GM19239 (cell line): ENCODE measurements at regions not wholly inside any gene's neighbourhood (a gene's known extent, or its start where the extent isn't known, plus 50 kb on each side); places are given as distances from the start of the nearest gene placed in this dataset.

Experiments
- DNase-seq: peaks from one replicate; pipeline ENCODE4 v3.0.0; 2011; ENCODE audit warnings: low spot score; ENCODE audit not compliant: insufficient read length
- FAIRE-seq: peaks from 2 replicates; lab custom pipeline; 2011; peaks lifted over from hg19 to GRCh38; lab: Jason Lieb, UNC

DNA sequence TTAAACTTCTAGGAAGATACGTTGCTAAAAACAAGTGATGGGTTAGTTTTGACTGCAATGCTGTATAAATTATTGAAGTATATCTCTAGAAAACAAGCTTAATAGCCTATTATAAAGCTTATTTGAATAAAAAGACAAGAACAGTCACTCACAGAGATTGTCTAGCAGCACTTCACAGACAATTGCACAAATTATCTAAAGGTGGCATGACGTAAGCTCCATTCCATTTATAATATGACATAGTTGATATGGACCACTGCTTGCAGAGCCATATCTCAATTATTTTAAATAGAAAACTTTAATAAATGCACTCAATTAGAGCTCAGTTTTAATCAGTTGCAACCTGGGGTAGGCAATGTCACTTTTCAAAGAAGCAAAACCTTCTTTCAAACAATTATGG is 319.9 kb upstream of the GBE1 start:
- DNase-seq = no peak

DNA sequence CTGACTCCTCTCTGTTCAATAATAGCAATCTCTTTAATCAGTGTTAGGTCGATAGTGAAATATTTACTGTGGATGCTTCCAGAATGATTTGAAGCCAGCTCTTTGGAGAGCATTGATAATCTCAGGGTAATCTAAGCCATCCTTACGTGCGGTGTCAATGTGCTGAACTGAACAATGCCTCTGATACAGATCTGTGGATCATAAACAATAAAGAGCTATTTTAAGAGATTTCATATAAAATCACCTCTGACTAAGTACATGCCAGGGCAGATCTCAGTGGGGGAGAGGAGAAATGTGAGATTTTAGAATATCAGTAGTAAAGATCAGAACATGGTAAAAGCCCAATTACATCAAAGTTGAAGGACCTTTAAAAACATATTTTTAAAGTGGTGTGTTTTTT is 319.3 kb upstream of the GBE1 start:
- FAIRE-seq (no peak), DNase-seq (no peak)

More for the DNA sequence above, 319.9 kb upstream of the GBE1 start:
- FAIRE-seq = no peak

DNA sequence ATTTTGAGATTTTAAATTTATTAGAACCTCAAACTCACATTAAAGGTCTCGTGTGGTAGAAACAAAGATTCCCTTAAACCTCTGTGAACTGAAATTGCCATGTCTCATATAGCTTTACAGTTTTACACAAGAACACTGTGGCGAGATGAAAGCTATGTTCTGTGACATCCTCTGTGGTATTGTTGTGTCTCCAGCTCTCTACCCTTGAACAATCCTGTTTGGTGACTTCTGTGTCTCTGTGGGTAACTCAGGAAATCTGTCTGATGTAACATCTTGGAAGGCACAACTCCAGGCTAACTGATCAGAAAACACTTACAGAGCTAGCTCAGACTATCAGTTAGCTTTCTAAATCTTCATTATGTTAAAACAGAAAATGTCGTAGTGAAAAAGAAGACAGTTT is 318.8 kb upstream of the GBE1 start:
- no peak for DNase-seq
- no peak for FAIRE-seq

DNA sequence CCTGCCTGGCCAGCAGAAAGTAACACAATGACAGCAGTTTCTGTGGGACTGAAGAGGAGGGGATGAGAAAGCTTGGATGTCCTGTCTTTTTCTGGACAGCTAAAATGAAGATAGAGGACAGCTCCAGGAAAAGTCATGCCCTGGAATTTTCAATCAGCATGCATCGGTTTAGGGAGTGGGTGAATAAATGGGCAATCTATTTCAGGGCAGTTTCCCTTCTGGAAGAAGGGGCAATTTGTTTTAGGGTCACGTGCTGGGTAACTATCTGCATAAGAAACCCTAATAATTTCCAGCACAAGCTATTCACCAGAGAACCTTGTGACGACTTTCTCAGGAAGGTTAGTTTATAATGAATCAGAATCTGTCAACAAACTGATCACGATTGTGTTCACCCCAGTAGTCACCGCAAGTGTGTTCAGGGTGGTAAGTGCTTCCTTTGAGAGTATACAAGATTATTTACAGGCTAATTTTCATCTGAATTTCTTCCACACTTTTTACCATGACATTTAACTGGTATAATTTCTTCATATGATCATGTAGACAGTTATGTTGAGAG is 318.0 kb upstream of the GBE1 start:
- DNase-seq (no peak), FAIRE-seq (no peak)

DNA sequence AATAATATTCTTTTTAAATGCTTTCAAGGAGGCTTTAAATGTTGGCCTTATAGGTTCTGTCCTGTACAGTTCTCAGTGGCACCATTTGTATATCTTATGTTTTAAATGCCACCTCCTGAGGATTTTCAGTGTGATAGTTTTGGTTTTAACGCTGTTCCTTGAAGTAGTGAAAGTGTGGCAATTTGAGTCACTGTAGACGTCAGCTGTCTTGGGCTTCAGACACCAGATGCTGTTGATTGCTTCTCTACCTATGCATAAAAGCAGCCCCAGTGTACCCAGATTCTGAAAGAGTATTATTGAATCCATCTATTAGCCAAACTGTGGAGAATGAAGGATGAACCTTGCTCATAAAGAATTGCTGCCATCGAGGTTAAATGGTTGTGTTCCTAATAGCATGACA is 316.8 kb upstream of the GBE1 start:
- no peak for DNase-seq
- FAIRE-seq = no peak

DNA sequence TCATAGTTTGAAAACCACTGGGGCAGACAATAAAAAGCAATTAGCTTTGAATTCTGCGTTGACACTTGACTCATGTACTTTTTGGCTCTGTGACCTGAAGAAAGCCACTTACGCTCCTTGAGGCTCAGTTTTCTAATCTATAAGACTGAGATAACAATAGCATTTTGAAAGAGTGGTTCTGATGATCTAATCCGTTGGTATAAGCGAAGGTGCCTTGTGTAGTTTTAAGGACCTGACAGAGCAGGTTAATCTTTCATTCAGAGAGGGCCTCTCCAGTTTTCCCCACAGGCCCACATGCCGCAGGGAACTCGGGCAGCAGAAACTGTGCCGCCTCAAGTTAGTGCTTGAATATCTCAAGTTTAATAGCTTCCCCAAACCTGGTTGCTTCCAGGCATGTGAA is 306.0 kb upstream of the GBE1 start:
- DNase-seq = no peak

DNA sequence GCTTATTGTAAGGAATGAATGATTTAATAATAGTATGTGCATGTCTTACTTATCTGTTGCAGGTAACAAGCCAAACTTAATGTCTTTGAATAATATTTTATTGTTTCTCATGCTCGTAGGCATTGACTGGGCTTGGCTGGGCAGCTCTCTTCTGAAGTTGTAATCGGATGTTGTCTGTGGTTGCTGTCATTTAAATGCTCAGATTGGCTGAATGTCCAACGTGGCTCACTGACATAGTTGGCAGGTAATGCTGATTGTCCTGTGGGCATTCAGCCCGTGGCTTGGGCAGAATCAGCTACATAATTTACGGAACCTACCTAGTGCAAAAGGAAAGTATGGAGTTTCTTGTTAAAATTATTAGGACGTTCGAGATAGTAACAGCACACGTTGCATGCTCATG is 297.4 kb upstream of the GBE1 start:
- FAIRE-seq (no peak), DNase-seq (no peak)

More for the DNA sequence above, 306.0 kb upstream of the GBE1 start:
- FAIRE-seq = no peak

DNA sequence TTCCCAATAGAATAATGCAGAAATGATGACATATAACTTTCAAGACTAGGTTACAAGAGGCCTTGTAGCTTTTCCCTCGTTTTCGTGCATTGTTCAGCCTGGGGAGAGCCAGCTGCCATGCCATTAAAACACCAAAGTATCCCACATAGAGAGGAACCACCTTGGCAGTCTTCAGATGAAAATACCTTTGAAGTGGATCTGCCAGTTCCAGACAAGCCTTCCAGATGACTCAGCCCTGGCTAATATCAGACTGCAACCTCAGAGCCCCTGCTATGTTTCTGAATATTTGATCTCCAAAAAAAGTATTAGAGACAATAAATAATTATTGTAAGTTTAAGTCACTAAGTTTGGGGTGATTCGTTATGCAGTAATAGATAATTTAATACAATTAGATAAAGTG is 294.3 kb upstream of the GBE1 start:
- no peak for DNase-seq
- no peak for FAIRE-seq

DNA sequence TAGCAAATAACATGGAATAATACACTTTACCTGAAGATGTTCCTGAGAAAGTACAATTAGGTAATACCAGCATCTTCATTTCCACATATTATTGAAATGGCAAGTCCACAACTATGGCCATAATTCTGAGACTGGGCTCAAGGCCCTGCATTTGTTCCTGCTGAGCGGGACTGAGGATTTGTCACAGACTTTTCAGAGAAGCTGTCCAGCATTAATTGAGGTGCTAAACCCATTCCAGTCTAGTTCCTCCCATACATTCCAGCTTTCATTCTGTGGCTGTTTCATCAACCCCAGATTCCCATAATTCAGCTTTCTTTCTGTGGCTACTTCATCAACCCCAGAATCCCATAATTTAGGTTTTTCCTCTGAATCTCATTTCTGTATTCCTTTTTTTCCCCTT is 293.4 kb upstream of the GBE1 start:
- FAIRE-seq (no peak), DNase-seq (no peak)

DNA sequence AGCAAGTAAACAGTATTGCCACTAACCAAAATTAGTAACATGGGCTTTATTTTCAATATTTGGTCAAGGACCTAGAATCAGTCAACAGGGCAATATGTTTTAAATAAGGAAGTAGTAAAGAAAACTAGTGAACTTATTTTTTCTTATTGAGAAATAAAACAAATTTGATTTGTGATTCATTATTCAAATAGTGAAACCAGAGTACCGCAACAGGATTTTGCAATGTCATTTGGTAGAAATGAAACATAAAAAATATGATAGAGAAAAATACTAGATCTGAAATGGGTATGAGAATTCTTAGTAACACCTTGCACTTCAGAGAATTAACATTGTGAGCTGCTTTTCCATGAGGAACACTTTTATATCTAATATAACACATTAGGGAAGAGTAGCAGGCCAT is 291.8 kb upstream of the GBE1 start:
- no peak for FAIRE-seq
- DNase-seq = no peak

DNA sequence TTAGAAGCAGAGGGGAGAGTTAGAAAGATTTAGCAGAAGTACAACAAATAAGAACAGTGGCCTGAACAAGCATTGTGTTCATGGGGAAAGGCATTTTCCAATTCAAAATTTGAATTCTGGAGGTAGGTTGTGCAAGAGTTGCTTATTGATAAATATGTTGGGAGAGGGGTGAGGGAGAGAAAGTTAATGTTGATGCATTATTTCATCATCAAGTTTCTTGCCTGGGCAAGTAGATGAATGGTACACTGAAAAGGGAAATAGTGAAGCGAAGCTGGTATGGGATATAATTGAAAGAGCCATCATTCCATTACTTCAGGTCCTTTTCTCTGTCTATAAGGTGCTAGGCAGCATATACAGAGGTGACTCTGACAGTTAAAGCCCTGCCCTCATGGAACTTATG is 288.9 kb upstream of the GBE1 start:
- DNase-seq = no peak
- no peak for FAIRE-seq

DNA sequence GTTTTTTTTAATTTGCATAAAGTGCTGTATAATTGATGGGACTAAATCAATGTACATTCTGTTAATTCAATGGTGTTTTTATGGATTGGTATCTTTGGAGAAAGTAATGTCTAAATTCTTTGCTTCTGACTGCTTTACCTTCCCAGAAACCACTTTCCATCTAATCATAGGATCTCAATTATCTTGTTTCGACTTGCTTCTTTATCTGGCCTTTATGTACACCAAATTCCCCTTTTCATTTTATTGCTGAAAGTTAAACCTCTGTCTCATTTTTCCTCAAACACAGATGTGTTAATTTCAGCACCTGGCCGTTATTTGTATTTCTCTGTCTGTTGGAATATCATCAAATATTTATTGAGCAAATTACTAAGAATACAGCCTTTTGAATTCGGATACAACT is 287.3 kb upstream of the GBE1 start:
- no peak for DNase-seq

DNA sequence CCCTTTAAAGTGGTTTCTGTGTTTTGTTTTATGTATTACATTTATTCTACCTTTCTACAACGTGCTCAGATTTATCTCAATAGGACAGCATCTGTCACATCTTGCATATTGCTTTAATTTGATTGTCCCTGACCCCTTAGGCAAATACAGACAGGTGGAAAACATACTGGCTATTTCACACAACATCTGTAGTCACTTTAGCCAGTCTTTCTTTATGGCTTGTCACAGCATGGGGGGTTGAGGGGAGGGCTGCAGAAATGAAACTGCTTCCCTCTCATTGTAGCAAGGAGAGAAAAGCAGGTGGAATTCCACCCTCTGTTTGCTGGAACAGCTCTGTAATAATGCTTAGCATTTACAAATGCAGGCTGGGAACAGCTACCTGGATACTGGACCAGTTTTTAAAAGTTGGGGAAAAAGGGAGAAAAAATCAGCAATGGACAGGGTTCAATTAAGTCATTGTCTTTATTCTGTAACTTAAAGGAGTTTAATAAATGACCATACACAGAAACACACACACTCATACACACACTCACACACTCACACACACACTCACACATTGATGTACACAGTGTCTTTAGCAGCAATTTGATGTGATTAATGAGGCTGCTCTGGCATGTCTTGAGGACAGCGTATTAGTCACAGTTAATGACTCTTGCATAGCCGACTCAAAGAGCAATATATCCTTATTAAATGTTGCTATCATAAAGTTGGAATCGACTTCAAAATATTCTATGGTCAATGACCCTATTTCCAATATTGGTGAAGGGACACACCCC is 283.7 kb upstream of the GBE1 start:
- DNase-seq = no peak
- FAIRE-seq = no peak

More for the DNA sequence above, 287.3 kb upstream of the GBE1 start:
- no peak for FAIRE-seq

DNA sequence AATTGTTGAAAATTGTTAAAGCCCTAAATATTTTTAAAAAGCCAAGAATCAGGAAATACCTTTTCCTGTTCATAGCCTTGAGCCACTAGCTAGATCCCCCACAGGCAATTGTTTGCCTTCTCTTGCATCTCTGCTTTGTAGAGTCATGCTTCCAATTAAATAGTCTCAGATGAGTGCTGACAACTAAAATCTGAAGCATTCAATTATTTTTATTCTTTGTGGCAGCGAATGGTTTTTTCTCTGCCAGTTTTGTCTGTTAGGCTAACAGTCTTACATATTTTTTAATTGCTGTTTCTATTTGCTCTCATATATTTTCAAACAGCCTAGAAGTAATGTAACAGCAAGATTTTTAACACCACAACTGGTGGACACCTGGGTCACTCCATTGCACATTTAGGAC is 277.1 kb upstream of the GBE1 start:
- DNase-seq = no peak
- FAIRE-seq = no peak

DNA sequence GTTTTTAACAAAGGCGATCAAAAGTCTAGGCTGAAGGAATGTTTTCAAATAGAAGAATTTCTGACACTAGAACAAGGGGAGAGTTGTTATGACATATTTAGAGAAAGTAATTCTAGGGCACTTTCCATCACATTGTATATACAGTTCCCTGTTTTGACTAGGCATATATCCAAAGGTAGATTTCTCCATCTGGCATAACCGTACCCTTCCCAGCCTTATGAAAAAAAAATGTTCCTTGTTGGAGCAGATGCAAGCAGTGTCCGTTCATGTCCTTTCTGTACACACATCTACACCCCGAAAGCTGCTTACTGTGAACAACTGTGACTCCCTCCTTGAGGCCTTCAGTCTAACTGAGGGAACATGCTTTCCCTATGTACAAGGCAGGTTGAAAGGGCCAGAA is 271.7 kb upstream of the GBE1 start:
- FAIRE-seq = no peak
- DNase-seq = no peak

DNA sequence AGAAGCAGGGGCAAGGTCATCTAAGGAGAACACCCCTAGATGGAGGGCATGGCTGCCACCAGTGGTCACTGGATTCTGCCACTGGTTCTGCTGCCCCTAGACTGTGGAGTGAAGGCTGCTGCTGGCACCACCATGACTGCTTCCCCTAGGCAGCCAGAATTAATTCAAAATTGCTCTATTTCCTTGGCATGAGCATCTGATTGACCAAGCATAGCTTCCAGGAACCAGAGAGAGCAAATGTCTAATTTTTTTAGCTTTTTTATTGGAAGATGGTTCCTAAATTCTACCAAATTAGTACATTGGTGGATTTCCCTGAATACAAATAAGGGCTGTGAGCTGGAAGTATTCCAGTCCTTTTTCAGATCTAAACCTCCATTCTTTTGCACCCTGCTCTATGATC is 270.2 kb upstream of the GBE1 start:
- FAIRE-seq = no peak

DNA sequence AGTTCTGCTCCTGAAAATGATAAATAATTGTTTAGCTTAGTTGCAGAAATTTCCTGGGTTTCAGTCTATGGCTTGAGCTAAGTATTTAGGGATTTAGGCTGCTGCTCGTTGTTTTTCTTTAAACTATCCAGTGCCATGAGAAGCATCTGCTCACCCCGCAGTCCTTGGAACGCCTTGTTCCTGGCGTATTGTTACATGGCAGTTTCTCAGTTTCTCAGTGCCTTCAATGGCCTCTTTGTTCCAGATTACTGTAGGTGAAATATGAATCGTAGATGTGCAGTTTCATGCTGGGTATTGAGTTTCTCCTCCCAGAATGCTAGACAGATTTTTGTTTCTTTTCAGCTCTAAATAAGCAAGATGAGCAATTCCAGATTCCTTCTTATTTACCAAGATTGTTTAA is 269.5 kb upstream of the GBE1 start:
- no peak for FAIRE-seq
- DNase-seq = no peak

More for the DNA sequence above, 270.2 kb upstream of the GBE1 start:
- no peak for DNase-seq

DNA sequence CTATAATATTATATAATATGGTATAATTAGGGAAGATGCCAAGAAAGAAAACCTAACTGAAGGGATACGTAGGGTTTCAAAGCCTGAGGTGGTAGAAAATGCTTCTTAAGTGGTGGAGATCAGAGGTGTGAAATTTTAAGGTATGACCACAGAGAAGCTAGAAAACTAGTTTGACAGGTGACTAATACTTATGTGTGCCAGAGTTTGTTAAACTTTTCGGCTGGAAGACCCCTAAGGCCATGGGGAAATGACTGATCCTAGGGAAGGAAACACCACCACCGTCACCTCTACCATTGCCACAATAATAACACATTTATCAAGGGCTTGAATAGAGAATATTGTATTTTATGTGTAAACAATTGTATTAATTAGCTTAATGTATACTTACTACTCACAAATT is 261.4 kb upstream of the GBE1 start:
- FAIRE-seq = no peak
- DNase-seq = no peak

DNA sequence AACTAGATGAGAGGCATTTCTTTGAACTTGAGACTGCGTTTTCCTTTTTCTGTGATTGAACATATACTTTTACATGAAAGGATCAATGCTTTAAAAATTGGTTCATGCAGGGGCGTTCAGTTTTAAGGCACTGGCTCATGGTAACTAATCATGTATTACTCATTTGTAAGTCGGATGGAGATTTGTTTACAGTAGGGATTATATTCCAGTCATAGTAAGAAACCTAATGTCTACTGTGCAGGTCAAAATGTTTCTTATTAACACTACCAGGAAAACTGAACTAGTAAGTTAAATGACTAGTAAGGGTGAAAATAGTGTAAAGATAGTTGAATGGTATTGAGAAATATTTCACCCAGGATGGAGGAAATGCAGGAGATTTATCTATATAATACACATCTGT is 258.8 kb upstream of the GBE1 start:
- no peak for FAIRE-seq

DNA sequence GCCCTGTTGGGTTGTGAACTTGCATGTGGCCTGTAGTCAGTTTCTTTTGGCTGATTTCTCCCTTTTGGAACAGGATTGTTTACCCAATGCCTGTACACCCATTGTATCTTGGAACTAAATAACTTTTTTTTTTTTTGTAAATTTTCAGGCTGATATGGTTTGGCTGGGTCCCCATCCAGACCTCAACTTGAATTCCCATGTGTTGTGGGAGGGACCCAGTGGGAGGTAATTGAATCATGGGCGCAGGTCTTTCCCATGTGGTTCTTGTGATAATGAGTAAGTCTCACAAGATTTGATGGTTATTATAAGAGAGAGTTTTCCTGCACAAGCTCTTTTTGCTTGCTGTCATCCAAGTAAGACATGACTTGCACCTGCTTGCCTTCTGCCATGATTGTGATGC is 253.8 kb upstream of the GBE1 start:
- DNase-seq = no peak
- no peak for FAIRE-seq

More for the DNA sequence above, 258.8 kb upstream of the GBE1 start:
- no peak for DNase-seq

DNA sequence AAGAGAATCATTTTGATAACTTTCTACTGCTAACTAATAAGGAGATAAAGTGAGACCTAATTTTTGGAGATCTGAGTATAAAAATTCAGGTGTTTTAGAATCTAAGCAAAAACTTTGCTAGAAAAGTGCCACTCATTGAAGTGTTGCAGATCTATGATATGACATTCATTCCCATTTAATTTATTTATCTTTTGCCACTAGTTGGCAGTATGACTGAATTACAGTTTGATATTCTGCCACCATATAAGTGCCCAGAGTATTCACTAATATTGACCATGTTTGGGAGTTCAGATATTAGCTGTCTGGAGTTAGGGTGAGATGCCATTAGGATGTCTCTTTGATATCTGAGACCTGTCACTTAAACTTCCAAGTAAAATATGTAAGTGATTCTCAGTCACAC is 251.3 kb upstream of the GBE1 start:
- FAIRE-seq = no peak
- no peak for DNase-seq

DNA sequence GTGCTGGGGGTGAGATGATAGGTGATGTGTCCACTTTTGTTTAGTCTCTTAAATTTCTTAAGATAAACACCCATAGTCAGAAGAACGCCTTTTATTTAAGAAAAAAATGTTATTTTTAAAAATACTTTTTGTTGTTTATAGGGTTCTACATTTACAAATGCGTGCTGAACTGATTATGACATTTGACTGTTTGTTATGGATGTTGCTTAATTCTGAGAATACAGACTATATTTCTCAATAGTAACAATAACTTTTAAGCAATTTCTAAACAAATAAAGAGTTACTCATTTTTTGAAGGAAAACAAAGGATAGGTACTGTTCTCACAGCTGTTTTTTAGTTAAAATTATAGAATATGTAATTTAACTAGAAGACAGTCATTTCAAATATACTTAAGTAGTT is 249.9 kb upstream of the GBE1 start:
- no peak for FAIRE-seq
- no peak for DNase-seq
